IMR-90 (cell line): ENCODE measurements at regions not wholly inside any gene's neighbourhood (a gene's known extent, or its start where the extent isn't known, plus 50 kb on each side); places are given as distances from the start of the nearest gene placed in this dataset.

ENCODE experiments used
- ATAC-seq: fragments of 200-7000 bp; cut with Tn5 transposase; 2 replicates; pipeline ENCODE4 v1.9.1; 2020; ENCODE audit warnings: low read depth, mild to moderate bottlenecking, moderate library complexity
- BruUV-seq: library from RNA; stranded (reverse); fragments of 400-500 nt; replicated peaks from 2 replicates; lab custom pipeline; 2021; lab: Mats Ljungman, UMichigan
- CTCF ChIA-PET: fragments of 300-600 bp; formaldehyde crosslinking; extraction: SDS; loops from one replicate; lab custom pipeline; 2021; ENCODE audit warnings: antibody characterized with exemption; lab: Yijun Ruan, JAX
- POLR2A ChIA-PET: fragments of 300-600 bp; sonication (Branson Sonifier 250); formaldehyde crosslinking; loops from one replicate; lab custom pipeline; 2022; ENCODE audit warnings: antibody characterized with exemption; ENCODE audit not compliant: unreplicated experiment; lab: Charles Lee
- DNase-seq: peaks from one replicate; pipeline ENCODE4 v3.0.0; 2013
- H2AFZ ChIP-seq: replicated peaks from 2 replicates; pipeline ENCODE3; 2013; ENCODE audit warnings: low read length, mild to moderate bottlenecking; ENCODE audit not compliant: poor library complexity
- H2AK5ac ChIP-seq: 2 replicates; pipeline ENCODE4 v1.6.1; 2013; ENCODE audit warnings: low read depth, low read length, inconsistent platforms
- H2AK9ac ChIP-seq: replicated peaks from 2 replicates; pipeline ENCODE3; 2013; ENCODE audit warnings: mild to moderate bottlenecking, low read depth, low read length, moderate library complexity; ENCODE audit not compliant: poor library complexity
- H2BK120ac ChIP-seq: 2 replicates; pipeline ENCODE4 v1.6.1; 2013; ENCODE audit warnings: low read depth, low read length, inconsistent platforms
- H2BK15ac ChIP-seq: 3 replicates; pipeline ENCODE4 v1.6.1; 2013; ENCODE audit warnings: low read depth, low read length, inconsistent platforms
- H2BK20ac ChIP-seq: 2 replicates; pipeline ENCODE4 v1.6.1; 2013; ENCODE audit warnings: low read depth, mild to moderate bottlenecking, inconsistent platforms, low read length, moderate library complexity
- H2BK5ac ChIP-seq: 2 replicates; pipeline ENCODE4 v1.6.1; 2013; ENCODE audit warnings: mild to moderate bottlenecking, low read depth, low read length, inconsistent platforms; ENCODE audit not compliant: poor library complexity, severe bottlenecking
- H3K14ac ChIP-seq: replicated peaks from 2 replicates; pipeline ENCODE4 v1.6.1; 2013; ENCODE audit warnings: low read depth, low read length, inconsistent platforms
- H3K18ac ChIP-seq: 2 replicates; pipeline ENCODE4 v1.6.1; 2013; ENCODE audit warnings: low read depth, low read length, control low read depth
- H3K23ac ChIP-seq: 2 replicates; pipeline ENCODE4 v1.6.1; 2013; ENCODE audit warnings: low read depth, low read length, inconsistent platforms
- H3K27ac ChIP-seq: 2 replicates; pipeline ENCODE4 v1.5.1; 2013; ENCODE audit warnings: mild to moderate bottlenecking, control low read depth, low read length; ENCODE audit not compliant: insufficient read depth
- H3K27me3 ChIP-seq: 2 replicates; pipeline ENCODE4 v1.6.1; 2013; ENCODE audit warnings: low read length; ENCODE audit not compliant: control insufficient read depth, insufficient read depth
- H3K36me3 ChIP-seq: 2 replicates; pipeline ENCODE4 v1.6.1; 2013; ENCODE audit warnings: low read length, mixed read lengths; ENCODE audit not compliant: control insufficient read depth, insufficient read depth
- H3K4ac ChIP-seq: 2 replicates; pipeline ENCODE4 v1.6.1; 2013; ENCODE audit warnings: low read depth, low read length, inconsistent platforms
- H3K4me1 ChIP-seq: 2 replicates; pipeline ENCODE4 v1.6.1; 2013; ENCODE audit warnings: low read length, mixed read lengths; ENCODE audit not compliant: control insufficient read depth, insufficient read depth
- H3K4me2 ChIP-seq: 2 replicates; pipeline ENCODE4 v1.6.1; 2013; ENCODE audit warnings: low read depth, mild to moderate bottlenecking, control low read depth, low read length, moderate library complexity
- H3K4me3 ChIP-seq: 2 replicates; pipeline ENCODE4 v1.5.1; 2013; ENCODE audit warnings: low read depth, mild to moderate bottlenecking, control low read depth, low read length, moderate library complexity; ENCODE audit not compliant: insufficient read depth
- H3K56ac ChIP-seq: 2 replicates; pipeline ENCODE4 v1.6.1; 2013; ENCODE audit warnings: low read length, inconsistent platforms; ENCODE audit not compliant: insufficient read depth; ENCODE audit errors: extremely low read depth
- H3K79me1 ChIP-seq, 2 experiments: 2 replicates each; pipeline ENCODE4 v1.6.1; 2013; ENCODE audit warnings: low read length in 2 of 2, inconsistent platforms in 1 of 2, low read depth in 1 of 2
- H3K9ac ChIP-seq: 2 replicates; pipeline ENCODE4 v1.6.1; 2013; ENCODE audit warnings: low read depth, low read length, control low read depth
- H3K9me1 ChIP-seq: 2 replicates; pipeline ENCODE4 v1.6.1; 2013; ENCODE audit warnings: low read length, inconsistent platforms; ENCODE audit not compliant: insufficient read depth
- H3K9me3 ChIP-seq: 2 replicates; pipeline ENCODE4 v1.6.1; 2013; ENCODE audit warnings: low read length; ENCODE audit not compliant: control insufficient read depth, insufficient read depth
- H4K20me1 ChIP-seq: 2 replicates; pipeline ENCODE4 v1.6.1; 2013; ENCODE audit warnings: low read length, inconsistent platforms; ENCODE audit not compliant: insufficient read depth
- H4K5ac ChIP-seq: 2 replicates; pipeline ENCODE4 v1.6.1; 2013; ENCODE audit warnings: mild to moderate bottlenecking, low read depth, low read length, control low read depth
- H4K8ac ChIP-seq, 2 experiments: 2 replicates each; pipeline ENCODE4 v1.6.1; 2013; ENCODE audit warnings: low read depth in 2 of 2, low read length in 2 of 2, control low read depth in 1 of 2, inconsistent platforms in 1 of 2
- H4K91ac ChIP-seq: 2 replicates; pipeline ENCODE4 v1.6.1; 2013; ENCODE audit warnings: low read depth, low read length, inconsistent platforms; ENCODE audit not compliant: insufficient read depth
- BHLHE40 ChIP-seq: fragments of 150-350 bp; IDR thresholded peaks from 2 replicates; pipeline ENCODE4 v1.6.1; 2016; ENCODE audit warnings: mild to moderate bottlenecking, low read depth, low read length
- CEBPB ChIP-seq: IDR thresholded peaks from 2 replicates; pipeline ENCODE4 v1.6.1; 2012; ENCODE audit warnings: low read depth, low read length, improper control_type of control experiment
- CHD1 ChIP-seq: IDR thresholded peaks from 2 replicates; pipeline ENCODE4 v1.6.1; 2012; ENCODE audit warnings: low read depth, low read length, improper control_type of control experiment
- CTCF ChIP-seq: conservative IDR thresholded peaks from 2 replicates; pipeline ENCODE4 v1.5.1; 2012; ENCODE audit warnings: mild to moderate bottlenecking, low read depth, low read length, improper control_type of control experiment
- ELK1 ChIP-seq: fragments of 150-350 bp; IDR thresholded peaks from 2 replicates; pipeline ENCODE4 v1.6.1; 2016; ENCODE audit warnings: low read depth, mild to moderate bottlenecking, low read length, moderate library complexity, borderline replicate concordance
- FOS ChIP-seq: fragments of 150-350 bp; IDR thresholded peaks from 2 replicates; pipeline ENCODE4 v1.6.1; 2016; ENCODE audit warnings: low read depth, low read length
- MAFK ChIP-seq: IDR thresholded peaks from 2 replicates; pipeline ENCODE4 v1.6.1; 2012; ENCODE audit warnings: low read depth, low read length, improper control_type of control experiment
- MAZ ChIP-seq: IDR thresholded peaks from 2 replicates; pipeline ENCODE4 v1.6.1; 2012; ENCODE audit warnings: low read depth, mild to moderate bottlenecking, low read length, improper control_type of control experiment, moderate library complexity, borderline replicate concordance
- MXI1 ChIP-seq: IDR thresholded peaks from 2 replicates; pipeline ENCODE4 v1.6.1; 2012; ENCODE audit warnings: low read depth, mild to moderate bottlenecking, low read length, moderate library complexity, borderline replicate concordance
- NFE2L2 ChIP-seq: fragments of 150-350 bp; IDR thresholded peaks from 2 replicates; pipeline ENCODE4 v1.6.1; 2016; ENCODE audit warnings: low read depth, mild to moderate bottlenecking, low read length
- POLR2A ChIP-seq: IDR thresholded peaks from 2 replicates; pipeline ENCODE4 v1.6.1; 2012; ENCODE audit warnings: mild to moderate bottlenecking, low read depth, low read length
- RAD21 ChIP-seq: IDR thresholded peaks from 2 replicates; pipeline ENCODE4 v1.6.1; 2012; ENCODE audit warnings: low read length, improper control_type of control experiment
- RCOR1 ChIP-seq: IDR thresholded peaks from 2 replicates; pipeline ENCODE4 v1.6.1; 2012; ENCODE audit warnings: mild to moderate bottlenecking, low read length, improper control_type of control experiment; ENCODE audit not compliant: insufficient replicate concordance
- RFX5 ChIP-seq: IDR thresholded peaks from 2 replicates; pipeline ENCODE4 v1.8.0; 2012; ENCODE audit warnings: low read depth, mild to moderate bottlenecking, low read length, moderate library complexity
- SMC3 ChIP-seq: fragments of 150-350 bp; IDR thresholded peaks from 2 replicates; pipeline ENCODE4 v1.6.1; 2016; ENCODE audit warnings: low read depth, mild to moderate bottlenecking, antibody characterized with exemption, low read length, moderate library complexity
- USF2 ChIP-seq: fragments of 150-350 bp; IDR thresholded peaks from 2 replicates; pipeline ENCODE4 v1.6.1; 2017; ENCODE audit warnings: mild to moderate bottlenecking, antibody characterized with exemption, low read length, low read depth
- WGBS, 2 experiments: methylation state at CpG; one replicate each; pipeline versions ENCODE4 v1.1.5 to v1.1.7; 2013; ENCODE audit warnings: missing lambda C conversion rate in 2 of 2; ENCODE audit not compliant: insufficient read length in 1 of 2; ENCODE audit errors: extremely low coverage in 2 of 2; 5-methylcytosine and 5-hydroxymethylcytosine counted together
- dilution Hi-C: fragments of 300-500 bp; cut with HindIII; formaldehyde crosslinking; loops from one replicate; pipeline ENCODE4 v1.14.3; 2018; ENCODE audit warnings: low sequenced_read_pairs; ENCODE audit not compliant: unreplicated experiment
- in situ Hi-C: fragments of 300-500 bp; cut with MboI; formaldehyde crosslinking; loops from 3 replicates; pipeline ENCODE4 v1.14.3; 2019; ENCODE audit warnings: low sequenced_read_pairs, inconsistent platforms, mixed read lengths
- intact Hi-C: fragments of 100-400 bp; cut with micrococcal nuclease; formaldehyde crosslinking; loops from 2 replicates; pipeline ENCODE4 v1.10.0; 2022

DNA sequence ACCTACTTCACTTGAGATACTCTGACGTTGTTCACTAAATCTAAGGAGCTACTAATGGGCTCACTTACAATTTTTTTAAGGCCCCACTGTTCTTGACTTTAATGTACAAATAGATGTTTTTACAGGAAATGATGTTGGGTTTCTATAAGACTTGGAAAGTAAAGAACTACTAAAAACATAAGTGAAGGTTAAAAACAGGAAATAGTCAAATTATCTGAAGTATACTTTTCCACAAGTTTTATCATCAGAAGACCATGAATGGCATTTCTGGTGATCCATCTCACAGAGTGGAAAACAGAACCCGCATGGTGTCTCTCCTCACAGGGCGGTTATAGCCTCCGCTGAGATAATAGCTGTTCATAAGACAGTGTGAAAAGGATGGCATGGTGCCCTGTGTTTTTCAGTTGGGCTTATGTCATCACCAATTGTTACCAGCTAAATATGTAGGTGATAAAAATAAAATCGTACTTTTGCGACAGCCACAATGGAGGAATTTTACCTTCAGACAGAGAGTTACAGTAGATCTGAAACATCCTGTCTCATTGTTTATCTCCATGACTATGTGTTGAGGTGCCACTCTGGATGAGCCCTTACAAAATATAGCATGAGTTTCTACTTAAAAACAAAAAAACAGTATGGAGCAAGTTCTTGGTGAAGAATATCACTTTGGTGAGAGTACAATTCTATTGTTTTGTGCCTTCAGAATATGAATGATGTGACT is 462.4 kb downstream of the RAP2B start:
- no peak overlapping the region for H3K4me2 ChIP-seq
- H4K5ac ChIP-seq = no peak overlapping the region
- H3K79me1 ChIP-seq = no peaks in the 10 kb centered on the region
- no peak overlapping the region for H4K8ac ChIP-seq
- H3K4me3 ChIP-seq = no peak overlapping the region
- H2AFZ ChIP-seq = no peak overlapping the region
- H3K56ac ChIP-seq = no peak overlapping the region
- no peak for TF ChIP-seq CEBPB
- no peak for TF ChIP-seq MAFK
- no peak for TF ChIP-seq USF2
- TF ChIP-seq RAD21 = no peak
- TF ChIP-seq RCOR1 = no peak
- no peak for TF ChIP-seq POLR2A
- no peak for TF ChIP-seq MXI1
- TF ChIP-seq MAZ = no peak
- TF ChIP-seq ELK1 = no peak
- TF ChIP-seq CTCF = no peak
- no peak for TF ChIP-seq SMC3
- TF ChIP-seq FOS = no peak
- TF ChIP-seq RFX5 = no peak
- TF ChIP-seq NFE2L2 = no peak
- TF ChIP-seq BHLHE40 = no peak
- no peak for TF ChIP-seq CHD1
- no peak overlapping the region for H2BK15ac ChIP-seq
- H2BK5ac ChIP-seq = no peak overlapping the region
- H4K91ac ChIP-seq = no peak overlapping the region
- H4K20me1 ChIP-seq = no peaks in the 10 kb centered on the region
- H3K27ac ChIP-seq = no peak overlapping the region
- ChIA-PET POLR2A (no interaction called here), CTCF (interaction anchor here (0.5 kb wide), 1 partner anchor 8 kb away, joined by 4 read pairs; no protein-coding TSS in a partner anchor)
- no peaks in the 10 kb centered on the region for H3K36me3 ChIP-seq
- no peaks in the 10 kb centered on the region for H3K9me1 ChIP-seq
- no peaks in the 10 kb centered on the region for H3K4me1 ChIP-seq
- WGBS, 2 experiments = no CpG with 5 or more reads among the region's 6 CpGs
- H3K23ac ChIP-seq = no peak overlapping the region
- no TSS peak for BruUV-seq
- intact Hi-C loops = no loop called here
- H3K14ac ChIP-seq = no peak overlapping the region
- H3K4ac ChIP-seq = no peak overlapping the region
- no peak overlapping the region for H2BK120ac ChIP-seq
- no peaks in the 10 kb centered on the region for H3K9me3 ChIP-seq
- in situ Hi-C loops = no loop called here
- H3K27me3 ChIP-seq = no peaks in the 10 kb centered on the region; the same call in 1 of the 2 replicates
- H2AK9ac ChIP-seq = no peak overlapping the region
- ATAC-seq (no peak), DNase-seq (no peak)
- dilution Hi-C loops = no loop called here
- no peak overlapping the region for H2AK5ac ChIP-seq
- no peak overlapping the region for H3K18ac ChIP-seq
- H3K9ac ChIP-seq = no peak overlapping the region
- H2BK20ac ChIP-seq = no peak overlapping the region
